Nephron progenitor cell (in vitro differentiated cells): ENCODE measurements at regions not wholly inside any gene's neighbourhood (a gene's known extent, or its start where the extent isn't known, plus 50 kb on each side); places are given as distances from the start of the nearest gene placed in this dataset.
"Not testable (repeated sequence)": the region's sequence is repeated elsewhere in the genome, so short reads cannot be mapped to it uniquely, and the experiment has no call there.

Experiments
- DNase-seq: peaks from one replicate; pipeline ENCODE4 v3.0.0; 2021
- H3K27ac Mint-ChIP-seq: 2 replicates; pipeline ENCODE4 v1.8.0; 2021; ENCODE audit warnings: mild to moderate bottlenecking, moderate library complexity, mixed read lengths
- H3K27me3 Mint-ChIP-seq: 2 replicates; pipeline ENCODE4 v1.8.0; 2021; ENCODE audit warnings: mild to moderate bottlenecking, low read depth, mixed read lengths; ENCODE audit not compliant: poor library complexity
- H3K36me3 Mint-ChIP-seq: 2 replicates; pipeline ENCODE4 v1.8.0; 2021; ENCODE audit warnings: low read depth, mixed read lengths
- H3K4me1 Mint-ChIP-seq: 2 replicates; pipeline ENCODE4 v1.8.0; 2021; ENCODE audit warnings: mixed read lengths
- H3K4me3 Mint-ChIP-seq: 2 replicates; pipeline ENCODE4 v1.8.0; 2021; ENCODE audit warnings: mild to moderate bottlenecking, moderate library complexity, mixed read lengths
- H3K9me3 Mint-ChIP-seq: 2 replicates; pipeline ENCODE4 v1.8.0; 2021; ENCODE audit warnings: mild to moderate bottlenecking, moderate library complexity, mixed read lengths
- CTCF ChIP-seq: fragments of 200-600 bp; sonication (generic); IDR thresholded peaks from 2 replicates; pipeline ENCODE4 v1.5.0; 2021; ENCODE audit warnings: antibody characterized with exemption

DNA sequence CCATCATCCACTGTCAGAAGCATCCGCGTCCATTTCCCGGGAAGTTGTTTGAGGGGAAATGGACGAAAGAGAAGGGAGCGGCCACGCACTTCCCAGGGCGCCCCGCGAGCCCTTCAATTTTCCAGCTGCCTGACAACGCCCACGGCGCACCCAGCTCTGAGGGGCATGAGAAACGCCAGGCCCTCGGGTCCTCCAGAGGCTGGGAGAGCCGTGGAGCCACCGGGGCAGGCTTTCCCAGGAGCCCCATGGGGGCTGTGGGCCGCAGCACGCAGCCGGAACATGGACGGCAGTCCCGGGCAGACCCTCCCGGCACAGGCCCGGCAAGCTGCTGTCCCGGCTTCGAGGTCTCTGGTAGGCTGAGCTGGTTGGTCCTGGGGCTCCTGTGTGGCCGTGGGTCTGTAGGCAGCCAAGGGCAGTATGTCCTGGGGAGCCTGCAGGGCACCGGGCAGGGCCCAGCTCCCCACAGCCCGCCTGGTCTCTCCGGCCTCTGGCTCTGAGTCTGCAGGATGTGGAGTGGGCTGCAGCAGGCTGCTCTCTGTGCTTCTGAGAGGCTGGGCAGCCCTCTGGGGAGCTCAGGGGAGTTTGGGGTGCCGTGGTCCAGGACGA is 115.2 kb downstream of the FAM53A start:
- TF ChIP-seq CTCF: no peak
- Mint-ChIP-seq H3K4me3 (no peak overlapping the region), H3K27ac (no peak overlapping the region), H3K4me1 (peaks cover 41% of the 10 kb centered on the region), H3K27me3 (peaks cover 19% of the 10 kb centered on the region), H3K9me3 (no peaks in the 10 kb centered on the region), H3K36me3 (no peaks in the 10 kb centered on the region)
- peak; percentile 7 for DNase-seq

GRCh38 chr4:1567808-1568581 is 116.1 kb downstream of the FAM53A start:
- no peaks in the 10 kb centered on the region for H3K9me3 Mint-ChIP-seq
- H3K36me3 Mint-ChIP-seq: no peaks in the 10 kb centered on the region
- peak; percentile 20 for DNase-seq
- no peak for TF ChIP-seq CTCF
- H3K27ac Mint-ChIP-seq: no peak overlapping the region
- H3K27me3 Mint-ChIP-seq: peaks cover 20% of the 10 kb centered on the region
- H3K4me1 Mint-ChIP-seq: peaks cover 38% of the 10 kb centered on the region
- no peak overlapping the region for H3K4me3 Mint-ChIP-seq

GRCh38 chr4:1567519-1567807 is 116.7 kb downstream of the FAM53A start:
- H3K27me3 Mint-ChIP-seq: peaks cover 16% of the 10 kb centered on the region
- no peaks in the 10 kb centered on the region for H3K36me3 Mint-ChIP-seq
- no peak overlapping the region for H3K4me3 Mint-ChIP-seq
- H3K9me3 Mint-ChIP-seq: no peaks in the 10 kb centered on the region
- TF ChIP-seq CTCF: no peak
- no peak overlapping the region for H3K27ac Mint-ChIP-seq
- DNase-seq: no peak
- H3K4me1 Mint-ChIP-seq: peaks cover 32% of the 10 kb centered on the region

DNA sequence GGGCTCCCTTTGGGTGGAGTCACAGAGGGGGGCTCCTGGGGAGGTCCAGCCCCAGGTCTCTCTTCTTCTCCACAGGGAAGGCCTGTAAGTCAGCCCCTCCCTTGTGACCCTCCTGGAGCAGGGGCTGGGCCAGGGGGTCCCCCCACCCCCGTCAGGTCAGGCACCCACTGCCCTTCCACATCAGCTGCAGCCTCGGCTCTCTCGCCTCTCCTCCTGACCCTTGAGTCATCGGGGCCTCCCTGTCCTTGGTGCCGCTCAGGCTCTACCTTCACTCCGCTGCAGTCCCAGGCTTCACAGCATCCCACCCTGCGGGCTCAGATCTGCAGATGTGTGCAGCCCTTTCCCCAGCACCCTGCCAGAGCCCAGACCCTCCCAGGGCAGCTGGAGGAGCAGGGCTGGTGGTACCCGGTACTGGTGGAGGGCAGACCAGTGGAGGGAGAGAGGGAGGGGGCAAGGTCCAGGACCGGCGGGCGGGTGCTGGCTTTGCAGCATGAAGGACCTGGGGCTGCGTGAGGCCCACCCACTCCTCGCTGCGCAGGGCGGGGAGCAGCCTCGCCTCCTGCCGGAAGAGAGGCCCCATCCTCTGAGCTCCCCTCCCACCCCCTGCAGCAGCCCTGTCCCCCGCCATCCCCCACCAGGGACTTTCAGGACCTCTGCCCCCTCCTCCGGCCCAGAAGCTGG is 117.1 kb downstream of the FAM53A start:
- H3K4me1 Mint-ChIP-seq: peaks cover 27% of the 10 kb centered on the region
- peaks cover 19% of the 10 kb centered on the region for H3K27me3 Mint-ChIP-seq
- H3K9me3 Mint-ChIP-seq: no peaks in the 10 kb centered on the region
- peak; percentile 4 for DNase-seq
- no peak for TF ChIP-seq CTCF
- no peak overlapping the region for H3K4me3 Mint-ChIP-seq
- H3K36me3 Mint-ChIP-seq: no peaks in the 10 kb centered on the region
- H3K27ac Mint-ChIP-seq: no peak overlapping the region

DNA sequence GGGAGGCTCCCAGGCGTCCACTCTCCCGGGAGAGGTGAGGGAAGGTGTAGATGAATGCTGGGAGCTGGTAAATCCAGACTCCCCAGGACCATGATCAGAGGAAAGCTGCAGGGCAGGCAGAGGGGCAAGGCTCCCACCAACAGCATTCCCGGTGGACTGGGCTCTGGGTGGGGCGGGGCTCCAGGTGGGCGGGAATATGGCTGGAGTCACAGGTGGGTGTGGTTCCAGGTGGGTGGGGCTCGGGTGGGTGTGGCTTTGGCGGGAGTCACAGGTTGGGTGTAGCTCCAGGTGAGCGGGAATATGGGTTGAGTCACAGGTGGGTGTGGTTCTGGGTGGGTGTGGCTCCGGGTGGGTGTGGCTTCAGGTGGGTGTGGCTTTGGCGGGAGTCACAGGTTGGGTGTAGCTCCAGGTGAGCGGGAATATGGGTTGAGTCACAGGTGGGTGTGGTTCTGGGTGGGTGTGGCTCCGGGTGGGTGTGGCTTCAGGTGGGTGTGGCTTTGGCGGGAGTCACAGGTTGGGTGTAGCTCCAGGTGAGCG is 117.7 kb downstream of the FAM53A start:
- not testable (repeated sequence) for H3K9me3 Mint-ChIP-seq, H3K4me3 Mint-ChIP-seq, H3K36me3 Mint-ChIP-seq, H3K27ac Mint-ChIP-seq
- Mint-ChIP-seq H3K4me1 (peaks cover 22% of the 10 kb centered on the region), H3K27me3 (peaks cover 21% of the 10 kb centered on the region)
- peak; percentile 26 for DNase-seq

DNA sequence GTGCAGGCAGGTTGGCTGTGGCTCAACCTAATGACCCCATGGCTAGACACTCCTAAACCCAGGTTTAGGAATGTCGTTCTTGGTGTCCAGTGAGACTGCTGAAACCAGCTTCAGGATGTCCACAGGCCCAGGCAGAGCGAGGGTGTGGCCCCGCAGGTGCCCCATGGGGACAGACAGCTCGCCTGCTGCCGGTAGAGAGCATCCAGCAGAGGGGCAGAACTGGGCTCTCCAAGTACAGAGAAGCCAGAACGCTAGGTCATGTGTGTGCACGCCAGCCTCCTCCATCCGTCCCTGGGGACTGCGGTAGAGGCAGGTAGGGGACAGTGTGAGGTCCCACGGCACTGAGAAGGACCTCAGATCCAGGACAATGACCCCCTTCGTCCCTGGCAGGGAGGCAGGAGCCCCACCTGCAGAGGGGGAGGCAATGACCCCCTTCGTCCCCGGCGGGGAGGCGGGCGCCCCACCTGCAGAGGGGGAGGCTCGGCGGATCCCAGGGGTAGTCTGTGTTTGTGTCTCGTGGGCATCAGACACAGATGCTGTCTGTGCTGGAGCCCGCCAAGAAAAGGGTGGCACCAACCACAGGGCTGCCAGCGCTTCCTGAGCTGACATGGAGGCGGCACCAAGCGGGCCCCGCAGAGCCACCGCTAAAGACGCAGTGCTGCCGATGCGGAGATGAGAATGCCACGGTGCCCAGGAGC is 118.4 kb downstream of the FAM53A start:
- H3K9me3 Mint-ChIP-seq: no peaks in the 10 kb centered on the region
- peaks cover 22% of the 10 kb centered on the region for H3K4me1 Mint-ChIP-seq
- H3K27me3 Mint-ChIP-seq: peaks cover 27% of the 10 kb centered on the region
- TF ChIP-seq CTCF: no peak
- no peak overlapping the region for H3K4me3 Mint-ChIP-seq
- no peaks in the 10 kb centered on the region for H3K36me3 Mint-ChIP-seq
- DNase-seq: peak; percentile 1
- no peak overlapping the region for H3K27ac Mint-ChIP-seq
